Hematopoietic multipotent progenitor cell treated with erythropoietin and hydrocortisone succinate and interleukin-3 and kit ligand, for 17 days (in vitro differentiated cells): ENCODE measurements at regions not wholly inside any gene's neighbourhood (a gene's known extent, or its start where the extent isn't known, plus 50 kb on each side); places are given as distances from the start of the nearest gene placed in this dataset.

Experiments
- DNase-seq: peaks from one replicate; pipeline ENCODE4 v3.0.0-alpha.2; 2015; ENCODE audit warnings: low spot score

DNA sequence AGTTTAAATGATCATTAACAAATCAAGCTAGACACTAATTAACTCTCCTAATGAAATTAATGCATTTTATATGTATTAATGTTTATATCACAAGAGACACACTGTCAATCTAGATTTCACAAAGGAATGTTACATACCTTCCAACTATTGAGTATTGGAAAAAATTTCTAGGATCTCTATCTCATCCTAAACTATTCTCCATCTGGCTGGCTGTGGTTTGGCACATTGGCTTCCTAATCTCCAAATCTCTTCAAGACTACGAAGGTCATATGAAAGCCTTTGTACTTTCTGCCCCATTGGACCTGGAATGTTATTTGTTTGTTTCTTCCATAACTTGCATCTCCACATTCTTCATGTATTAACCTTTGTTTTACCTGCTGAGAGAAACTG is 1160.0 kb downstream of the ADGRL3 start:
- DNase-seq, result no peak

DNA sequence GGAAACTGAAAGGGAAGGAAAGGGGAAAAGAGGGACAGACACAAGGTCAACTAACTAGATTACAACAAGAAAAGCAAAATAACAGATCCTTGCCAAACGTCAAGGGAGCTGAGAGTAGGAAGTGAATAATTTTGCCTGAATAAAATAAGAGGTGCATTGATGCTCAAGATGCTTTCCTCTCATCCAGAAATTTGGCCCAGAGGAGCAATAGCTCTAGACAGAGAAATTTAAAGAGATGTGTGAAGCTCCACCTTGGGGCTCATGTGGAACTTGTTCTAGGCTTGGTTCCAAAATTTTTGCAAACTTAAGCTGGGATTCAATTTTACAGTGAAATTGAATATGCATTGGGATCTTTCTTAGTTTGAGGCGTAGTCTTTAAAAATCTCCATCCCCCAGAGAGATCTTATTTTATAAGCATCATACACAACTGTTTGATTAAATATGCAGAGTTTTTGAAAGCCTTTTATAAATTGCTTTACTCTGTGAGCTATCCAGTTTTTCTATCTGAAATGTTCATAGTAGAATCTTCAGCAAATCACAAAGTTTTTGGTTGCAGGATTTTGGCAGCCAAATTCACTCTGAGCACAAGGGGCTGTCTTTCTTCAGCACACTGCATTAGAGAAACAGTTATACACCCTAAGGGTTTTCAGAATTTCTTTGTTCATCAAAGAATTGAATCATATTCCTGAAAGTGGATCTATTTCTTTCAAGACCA is 1159.5 kb downstream of the ADGRL3 start:
- no peak for DNase-seq

DNA sequence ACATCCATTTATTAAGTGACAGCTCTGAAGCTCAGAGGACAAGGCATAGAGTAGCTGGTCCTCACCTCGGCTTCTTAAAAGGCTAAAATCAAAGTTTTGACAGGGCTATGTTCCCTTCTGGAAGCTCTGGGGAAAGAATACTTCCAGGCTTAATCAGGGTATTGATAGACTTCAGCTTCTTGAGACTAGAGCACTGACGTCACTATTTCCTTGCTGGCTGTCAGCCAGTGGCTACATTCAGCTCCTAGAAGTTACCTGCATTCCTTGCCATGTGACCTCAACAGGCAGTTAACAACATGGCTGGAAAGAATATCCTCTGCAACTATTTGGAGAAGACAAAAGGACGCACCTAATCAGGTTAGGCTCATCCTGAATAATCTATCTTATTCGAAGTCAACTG is 1144.8 kb downstream of the ADGRL3 start:
- no peak for DNase-seq

DNA sequence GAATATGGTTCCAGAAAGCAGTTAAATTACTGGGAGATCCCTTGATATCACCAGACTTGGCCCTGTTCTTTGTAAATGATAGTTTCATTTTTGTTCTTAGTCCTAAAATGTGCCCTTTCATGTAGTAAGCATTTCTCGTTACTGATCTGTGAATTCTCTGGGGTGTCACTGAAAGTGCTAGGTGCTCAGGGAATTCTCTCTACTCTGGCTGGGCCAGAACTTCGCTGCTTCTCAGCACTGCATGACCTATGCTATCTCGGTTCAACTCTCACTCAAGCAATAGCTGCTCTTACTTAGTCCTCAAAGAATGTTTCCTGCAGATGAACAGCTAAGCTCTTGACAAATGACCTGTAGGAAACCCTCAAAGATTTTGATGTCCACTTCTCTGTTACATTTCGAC is 1144.3 kb downstream of the ADGRL3 start:
- no peak for DNase-seq

DNA sequence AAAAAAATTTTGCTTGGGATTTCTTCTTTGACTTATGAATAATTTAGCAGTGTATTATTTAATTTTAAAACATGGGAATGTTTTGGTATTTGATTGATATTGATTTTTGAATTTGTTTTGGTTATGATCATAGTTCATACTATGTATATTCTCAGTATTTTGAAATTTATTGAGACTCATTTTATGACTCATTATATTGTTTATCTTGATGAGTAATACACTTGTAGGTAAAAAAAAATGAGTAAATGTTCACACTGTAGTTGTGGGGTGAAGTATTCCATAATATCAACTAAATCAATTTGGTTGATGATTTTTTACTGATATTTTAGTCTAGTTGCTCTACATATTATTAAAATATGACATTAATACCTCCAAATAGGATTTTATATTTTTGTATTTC is 1142.2 kb downstream of the ADGRL3 start:
- DNase-seq, result no peak

DNA sequence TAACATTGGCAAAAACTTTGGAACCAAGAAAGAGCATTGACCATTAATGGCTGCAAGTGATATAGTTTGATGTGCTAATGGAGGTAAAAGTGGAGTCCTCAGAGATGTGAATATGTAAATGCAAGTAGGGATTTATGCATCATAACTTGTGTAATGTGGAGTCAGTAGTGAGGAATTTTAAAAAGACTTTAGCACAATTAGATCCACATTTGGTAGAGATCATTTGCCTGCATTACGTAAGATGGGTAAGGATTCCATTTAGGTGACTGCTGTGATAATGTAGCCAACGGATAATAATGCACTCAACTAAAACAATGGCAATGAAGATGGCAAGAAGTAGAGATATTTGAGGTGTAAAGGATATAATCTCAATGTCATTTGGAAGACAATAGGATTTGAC is 1128.4 kb downstream of the ADGRL3 start:
- DNase-seq, result no peak

DNA sequence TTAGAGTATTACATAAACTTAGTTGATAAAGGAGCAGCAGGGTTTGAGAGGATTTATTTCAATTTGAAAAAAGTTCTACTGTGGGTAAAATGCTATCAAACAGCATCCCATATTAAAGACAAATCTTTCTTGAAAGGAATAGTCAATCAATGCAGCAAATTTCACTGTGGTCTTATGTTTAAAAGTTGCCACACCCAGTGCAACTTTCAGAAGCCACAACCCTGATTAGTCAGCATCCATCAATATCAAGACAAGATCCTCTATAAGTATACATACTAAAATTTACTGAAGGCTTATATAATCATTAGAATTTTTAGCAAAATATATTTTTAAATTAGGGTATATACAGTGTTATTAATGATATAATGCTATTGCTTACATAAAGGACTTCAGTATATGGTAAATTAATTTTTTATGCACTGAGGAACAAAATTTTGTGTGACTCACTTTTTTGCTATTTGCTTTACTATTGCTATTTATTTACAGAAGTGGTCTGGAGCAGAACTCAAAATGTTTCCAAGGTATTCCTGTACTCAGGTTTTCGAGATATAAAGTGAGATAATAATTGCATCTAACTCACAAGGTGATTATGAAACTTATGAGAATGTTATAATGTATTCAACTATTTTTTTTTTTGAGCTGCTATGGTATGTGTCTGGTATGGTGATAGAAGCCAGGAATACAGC is 1127.6 kb downstream of the ADGRL3 start:
- DNase-seq, result no peak

DNA sequence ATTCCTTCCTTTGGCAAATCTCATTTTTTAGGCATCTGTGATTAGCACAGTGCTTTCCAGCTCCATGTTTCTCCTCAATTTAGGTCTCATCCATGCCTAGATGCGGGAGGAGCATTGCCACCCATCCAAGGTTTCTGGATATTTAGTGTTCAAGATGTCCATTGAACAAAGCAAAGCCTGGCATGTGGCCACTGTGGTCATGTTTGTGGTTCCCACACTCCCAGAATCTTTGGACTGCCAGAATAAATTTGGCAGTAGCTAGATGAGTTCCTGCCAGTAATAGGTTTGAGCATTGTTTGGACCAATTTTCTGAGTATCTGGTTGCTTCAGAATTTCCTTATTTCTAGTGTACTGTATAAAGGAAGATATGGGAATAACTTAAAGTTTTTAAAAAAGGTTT is 1124.1 kb downstream of the ADGRL3 start:
- DNase-seq, result no peak

DNA sequence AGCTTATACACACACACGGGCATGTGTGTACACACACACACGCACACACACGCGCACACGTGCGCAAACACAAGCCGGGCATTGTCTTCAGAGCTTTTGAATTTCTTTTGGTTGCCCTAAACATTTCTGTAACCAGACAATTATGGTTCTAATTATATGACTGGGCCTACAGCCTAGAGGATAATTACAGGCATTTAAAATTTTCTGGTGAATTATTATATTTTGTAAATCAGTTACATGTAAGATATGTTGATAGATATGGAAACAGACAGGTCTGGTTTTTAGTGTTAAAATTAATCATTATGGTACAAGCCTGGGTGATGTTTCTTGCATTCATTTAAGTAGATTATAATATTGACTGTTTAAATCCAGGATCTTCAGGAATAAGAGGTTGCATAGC is 1120.5 kb downstream of the ADGRL3 start:
- no peak for DNase-seq

DNA sequence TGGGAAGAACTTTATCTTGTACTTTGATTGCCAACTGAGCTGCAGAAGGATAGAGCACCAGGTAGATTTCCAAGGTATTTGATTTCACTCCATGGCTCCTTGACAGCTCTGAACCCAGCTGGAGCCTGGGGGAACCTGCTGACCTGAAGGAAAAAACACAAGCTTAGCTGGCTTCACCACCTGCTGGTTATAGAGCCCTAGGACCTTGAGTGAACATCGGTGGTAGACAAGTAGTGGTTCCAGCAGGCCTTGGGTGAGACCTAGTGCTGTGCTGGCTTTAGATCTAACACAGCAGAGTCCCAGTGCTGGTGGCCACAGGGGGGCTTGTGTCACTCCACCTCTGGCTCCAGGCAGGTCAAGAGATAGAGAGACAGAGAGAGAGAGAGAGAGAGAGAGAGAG is 1102.6 kb downstream of the ADGRL3 start:
- no peak for DNase-seq

DNA sequence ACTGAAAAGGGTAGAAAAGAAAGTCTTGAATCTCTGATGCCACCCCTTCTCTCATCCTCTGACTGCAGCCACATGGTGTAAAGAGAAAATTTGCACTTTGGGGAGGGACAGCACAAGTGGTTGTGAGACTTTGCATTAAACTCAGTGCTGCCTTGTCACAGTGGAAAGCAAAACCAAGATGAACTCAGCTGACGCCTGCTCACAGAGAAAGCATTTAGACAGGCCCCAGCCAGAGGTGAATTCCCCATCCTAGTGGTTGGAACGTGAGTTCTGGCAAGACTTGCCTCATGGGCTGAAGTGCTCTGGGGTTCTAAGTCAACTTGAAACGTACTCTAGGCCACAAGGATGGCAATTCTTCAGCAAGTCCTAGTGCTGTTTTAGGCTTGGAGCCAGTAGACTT is 1101.4 kb downstream of the ADGRL3 start:
- DNase-seq, result no peak

DNA sequence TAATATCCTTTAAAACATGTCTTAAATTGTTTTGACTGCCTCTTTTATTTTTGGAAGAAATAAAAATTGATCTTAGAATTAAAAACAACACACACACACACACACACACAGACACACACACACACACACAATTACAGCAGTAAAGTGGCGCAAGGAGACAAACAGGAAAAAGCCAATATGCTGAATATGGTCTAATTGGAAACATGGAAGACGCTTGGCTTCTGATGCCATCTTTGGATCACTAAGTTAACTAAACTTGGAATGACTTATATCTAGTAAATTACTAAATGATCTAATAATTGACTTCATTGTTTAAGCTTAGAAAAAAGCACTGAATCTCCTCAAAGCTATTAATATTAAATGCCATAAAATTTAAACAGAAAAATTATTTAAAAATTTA is 1093.4 kb downstream of the ADGRL3 start:
- no peak for DNase-seq

DNA sequence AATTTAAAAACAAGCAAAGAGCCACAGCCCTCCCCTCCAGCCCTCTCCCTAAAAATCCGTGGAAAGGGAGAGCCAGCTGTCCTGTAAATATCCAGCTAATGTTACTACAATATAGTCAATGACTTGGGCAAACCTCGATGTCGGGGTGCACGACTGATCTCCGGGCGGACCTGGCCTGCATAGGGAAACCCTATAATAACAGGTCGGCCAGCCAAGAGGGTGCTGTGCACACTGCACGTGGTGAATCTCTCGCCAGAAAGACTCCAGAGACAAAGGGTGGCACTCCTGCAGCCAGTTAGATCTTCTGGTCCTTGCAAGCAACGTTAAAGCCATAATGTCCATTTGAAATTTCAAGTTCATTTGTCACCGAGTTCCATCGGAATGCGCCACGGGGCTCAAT is 1092.8 kb downstream of the ADGRL3 start:
- DNase-seq, result no peak

DNA sequence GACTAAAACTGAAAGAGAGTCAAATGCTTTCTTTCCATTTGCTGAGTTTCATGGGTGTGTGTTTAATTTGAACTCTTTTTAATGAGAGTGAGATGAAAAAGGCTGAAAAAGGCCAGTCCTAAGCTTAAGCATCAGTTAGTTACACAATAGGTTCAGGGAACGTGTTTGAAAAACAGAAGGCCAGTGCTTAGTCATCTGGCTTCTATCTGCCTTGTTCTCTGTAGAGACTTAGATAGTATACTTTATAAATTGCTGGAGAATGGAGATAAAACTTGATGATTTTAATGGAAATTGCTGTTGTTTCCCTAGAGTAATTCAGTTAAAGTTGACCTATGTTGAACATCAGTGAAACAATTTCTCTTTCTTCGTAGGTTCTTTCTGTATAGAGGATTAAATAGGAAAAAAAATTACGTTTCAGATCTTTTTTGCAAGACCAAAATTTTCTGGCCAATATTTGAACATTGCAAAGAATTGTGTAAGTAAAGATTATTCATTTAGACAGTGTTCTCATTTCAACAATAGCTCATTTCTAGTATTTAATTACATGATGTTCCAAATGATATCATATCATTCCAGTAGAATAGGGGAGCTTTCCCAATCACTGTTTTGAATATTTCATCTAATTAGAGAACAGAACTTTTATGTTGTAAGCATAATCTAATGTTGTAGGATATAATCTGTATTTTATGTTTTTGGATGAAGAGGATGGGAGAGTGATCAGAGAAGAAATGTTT is 1088.8 kb downstream of the ADGRL3 start:
- no peak for DNase-seq

DNA sequence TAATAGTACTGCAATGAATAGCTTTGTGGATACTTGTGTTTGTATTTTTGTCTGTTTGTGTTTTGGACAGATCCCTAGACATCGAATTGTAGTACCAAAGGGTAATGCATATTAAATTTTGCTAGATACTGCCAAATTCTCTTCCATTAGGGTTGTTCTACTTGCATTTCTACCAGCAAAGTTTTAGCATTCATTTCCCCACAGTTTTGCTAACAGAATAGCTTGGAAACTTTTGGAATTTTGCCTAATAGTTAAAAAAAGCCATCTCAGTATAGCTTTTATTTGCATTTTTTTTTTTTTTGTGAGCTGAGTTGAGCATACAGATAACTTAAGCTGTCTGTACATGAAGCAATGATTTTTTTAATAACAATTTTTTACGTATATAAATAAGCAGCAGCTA is 1084.9 kb downstream of the ADGRL3 start:
- DNase-seq, result no peak

DNA sequence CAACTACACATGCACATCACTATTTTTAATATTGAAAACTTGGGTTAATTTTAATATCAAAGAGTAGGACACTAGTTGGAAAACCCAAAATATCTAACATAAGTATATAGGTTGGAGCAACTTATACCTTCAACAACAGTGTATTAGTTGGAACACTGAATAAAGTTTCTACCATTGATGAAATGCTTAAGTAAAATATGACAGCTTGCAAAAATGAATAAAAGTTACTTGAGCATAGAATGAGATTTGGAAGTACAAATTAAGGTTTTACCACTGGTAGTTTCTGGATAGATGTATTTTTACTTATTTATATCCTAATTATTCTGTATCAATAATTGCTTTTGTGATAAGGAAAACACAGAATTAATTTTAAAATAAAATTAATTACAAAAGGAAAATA is 1079.6 kb downstream of the ADGRL3 start:
- no peak for DNase-seq

DNA sequence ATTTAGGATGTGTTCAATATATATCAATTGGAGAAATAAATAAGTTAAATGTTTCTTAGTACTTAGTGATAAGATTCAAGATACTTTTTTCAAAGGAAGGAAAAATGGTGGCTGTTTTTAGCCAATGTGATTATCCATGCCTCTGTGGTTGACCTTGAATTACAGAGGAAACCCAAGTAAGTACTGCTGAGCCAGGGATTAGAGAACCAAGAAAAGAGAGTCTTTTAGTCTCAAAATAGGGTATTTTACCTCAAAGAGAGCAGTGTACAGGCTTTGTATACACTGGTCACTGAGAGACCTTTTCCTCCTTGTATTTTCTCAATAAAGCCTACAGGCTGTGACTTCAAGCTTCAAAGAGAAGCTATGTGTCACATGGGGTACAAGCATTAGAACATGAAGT is 1075.3 kb downstream of the ADGRL3 start:
- DNase-seq, result no peak

DNA sequence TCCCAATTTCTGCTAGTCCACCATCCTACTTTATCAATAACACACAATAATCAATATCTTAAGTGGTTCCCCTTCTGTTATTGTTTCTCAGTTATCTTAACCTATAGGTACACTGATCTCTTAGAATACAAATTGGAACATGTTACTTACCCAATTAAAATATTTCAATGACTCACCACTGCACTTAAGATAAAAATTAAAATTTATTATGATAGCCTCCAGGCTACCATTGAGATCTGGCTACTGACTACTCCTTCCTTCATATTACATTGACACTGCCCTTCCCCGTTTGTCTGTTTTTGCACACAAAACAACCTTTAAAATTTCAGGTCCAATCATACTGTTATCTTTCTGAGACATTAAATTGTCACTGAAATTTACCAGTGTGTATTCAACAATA is 1074.7 kb downstream of the ADGRL3 start:
- no peak for DNase-seq

DNA sequence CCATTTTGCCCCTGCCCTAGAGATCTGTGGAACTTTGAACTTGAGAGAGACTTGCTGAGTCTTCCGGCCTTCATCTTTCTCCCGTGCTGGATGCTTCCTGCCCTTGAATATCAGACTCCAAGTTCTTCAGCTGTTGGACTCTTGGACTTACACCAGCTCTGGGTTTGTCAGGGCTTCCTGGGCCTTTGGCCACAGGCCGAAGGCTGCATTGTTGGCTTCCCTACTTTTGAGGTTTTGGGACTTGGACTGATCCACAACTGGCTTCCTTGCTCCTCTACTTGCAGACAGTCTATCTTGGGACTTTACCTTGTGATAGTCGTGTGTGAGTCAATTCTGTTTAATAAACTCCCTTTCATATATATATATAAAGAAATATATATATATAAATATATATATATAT is 1071.0 kb downstream of the ADGRL3 start:
- DNase-seq, result no peak

DNA sequence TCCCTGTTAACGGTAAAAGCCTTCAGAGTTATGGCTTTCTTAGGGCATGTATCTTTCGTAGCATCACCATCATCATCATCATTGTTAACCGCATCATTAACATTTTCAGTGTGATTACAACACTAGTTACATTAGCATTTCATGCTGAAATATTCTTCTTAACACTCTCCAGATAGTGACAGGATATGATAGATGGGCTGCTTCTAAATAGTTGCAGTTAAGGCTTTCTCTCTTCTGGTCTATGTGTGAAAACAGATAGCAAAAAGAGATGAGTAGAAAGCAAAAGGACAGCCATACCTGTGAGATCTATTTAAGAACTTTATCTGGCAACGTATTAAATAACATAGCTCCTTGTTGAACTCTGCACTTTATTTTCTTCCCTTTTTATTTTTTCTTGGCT is 1069.8 kb downstream of the ADGRL3 start:
- DNase-seq, result no peak

DNA sequence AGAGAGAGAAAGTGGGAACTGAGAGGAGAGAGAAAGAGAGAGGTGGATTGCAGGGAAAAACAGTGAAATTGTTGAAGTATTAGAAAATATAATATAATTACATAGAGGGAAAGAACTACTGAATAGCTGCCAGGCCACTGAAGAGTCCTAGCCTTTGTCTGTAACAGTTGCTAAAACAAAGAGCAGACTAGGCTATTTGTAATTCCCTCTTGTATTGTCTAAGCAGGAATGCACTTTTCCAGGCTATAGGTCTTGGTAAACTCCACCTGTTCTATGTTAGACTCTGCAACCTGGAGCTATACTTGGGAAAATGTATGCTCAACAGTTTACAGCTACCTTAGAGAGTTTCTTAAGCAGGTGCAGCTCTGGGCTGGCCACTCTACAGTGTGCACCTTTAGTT is 1063.3 kb downstream of the ADGRL3 start:
- no peak for DNase-seq

DNA sequence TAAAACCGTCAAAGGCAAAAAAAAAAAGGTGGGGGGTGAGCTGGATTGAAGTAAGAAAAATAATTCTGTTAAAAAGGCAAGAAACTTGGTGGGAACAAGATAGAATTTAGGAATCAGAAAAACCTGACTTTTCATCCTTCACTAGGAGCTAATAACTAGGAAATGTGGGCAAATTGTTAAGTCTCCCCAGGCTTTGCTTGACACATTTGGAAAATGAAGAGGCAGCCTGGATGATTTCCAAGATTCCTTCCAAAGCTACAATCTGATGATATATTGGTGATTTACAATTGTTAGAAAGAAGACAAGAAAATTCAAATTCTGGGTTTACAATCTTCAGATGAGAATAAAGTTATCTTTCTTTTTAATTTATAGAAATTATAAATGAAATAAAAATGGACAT is 1062.5 kb downstream of the ADGRL3 start:
- DNase-seq, result no peak

DNA sequence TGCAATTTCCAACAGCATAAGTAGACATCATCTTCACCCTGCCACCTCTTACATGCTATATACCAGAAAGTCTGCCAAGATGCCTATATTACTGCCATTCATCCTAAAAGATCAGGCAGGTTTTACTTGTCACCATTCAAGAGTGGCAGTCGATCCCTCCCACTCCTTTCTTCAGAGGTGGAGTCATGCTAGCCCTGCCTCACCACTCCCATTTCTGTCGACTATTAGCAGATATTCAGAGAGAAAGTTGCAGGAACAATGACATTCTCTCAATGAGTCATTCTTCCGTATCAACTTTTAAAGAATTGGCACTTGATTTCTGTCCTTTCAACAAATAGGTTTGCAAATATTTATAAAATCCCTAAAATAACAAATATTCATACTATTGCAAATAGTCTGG is 1060.1 kb downstream of the ADGRL3 start:
- no peak for DNase-seq

DNA sequence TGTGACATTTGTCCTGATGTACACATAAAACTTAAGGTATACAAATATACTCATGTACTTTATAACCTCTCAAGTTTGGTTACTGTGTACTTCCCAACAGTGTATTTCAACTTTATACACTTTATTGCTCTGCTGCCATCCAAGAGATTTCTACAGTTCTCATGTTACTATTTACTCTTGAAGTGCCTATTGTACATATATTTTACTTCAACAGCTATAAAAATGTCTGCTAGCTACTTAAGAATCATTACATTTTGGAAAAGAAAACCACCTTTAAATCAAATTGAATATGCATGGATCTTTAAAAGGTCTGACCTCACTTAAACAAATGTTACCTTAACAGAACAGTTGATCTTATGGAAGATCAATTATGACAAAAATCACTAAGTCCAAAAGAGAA is 1056.4 kb downstream of the ADGRL3 start:
- DNase-seq, result no peak
